RWPE1 (cell line): ENCODE measurements at regions not wholly inside any gene's neighbourhood (a gene's known extent, or its start where the extent isn't known, plus 50 kb on each side); places are given as distances from the start of the nearest gene placed in this dataset.

Experiments used
- CTCF ChIA-PET: fragments of 350-600 bp; sonication (Branson Sonifier 250); formaldehyde crosslinking; extraction: SDS; loops from one replicate; lab custom pipeline; 2021; lab: Yijun Ruan, JAX
- POLR2A ChIA-PET: fragments of 400-600 bp; formaldehyde crosslinking; extraction: SDS; loops from one replicate; lab custom pipeline; 2020; ENCODE audit warnings: antibody characterized with exemption; ENCODE audit not compliant: low non-redundant PET; lab: Yijun Ruan, JAX
- DNase-seq: peaks from one replicate; pipeline ENCODE4 v3.0.0; 2012; ENCODE audit warnings: low spot score
- H3K27ac ChIP-seq: fragments of 450-650 bp; 2 replicates; pipeline ENCODE4 v1.5.1; 2017
- TF ChIP-seq, protein P1 (sequence below): fragments of 450-650 bp; conservative IDR thresholded peaks from 2 replicates; pipeline ENCODE4 v1.5.1; 2017; ENCODE audit warnings: low read depth, mild to moderate bottlenecking

DNA sequence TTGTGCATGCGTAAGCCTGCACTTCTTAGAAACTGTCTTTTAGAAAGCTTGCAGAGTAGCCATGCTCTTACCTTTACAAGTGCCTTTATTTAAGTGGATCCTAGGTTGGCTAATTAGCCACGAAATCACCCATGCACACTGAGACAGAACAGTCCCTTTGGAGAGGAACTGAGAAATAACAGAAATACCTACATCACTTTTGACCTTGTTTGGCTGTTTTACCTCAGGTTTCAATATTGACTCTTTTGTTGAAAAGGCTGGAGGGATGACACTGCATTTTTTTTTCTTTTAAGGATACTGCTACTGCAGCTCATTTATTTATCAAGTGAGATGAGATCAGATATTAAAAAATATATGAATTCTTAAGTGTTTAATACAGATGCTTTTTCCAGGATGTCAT lies 155.6 kb upstream of the GOLIM4 start:
- TF ChIP-seq, protein P1, sequence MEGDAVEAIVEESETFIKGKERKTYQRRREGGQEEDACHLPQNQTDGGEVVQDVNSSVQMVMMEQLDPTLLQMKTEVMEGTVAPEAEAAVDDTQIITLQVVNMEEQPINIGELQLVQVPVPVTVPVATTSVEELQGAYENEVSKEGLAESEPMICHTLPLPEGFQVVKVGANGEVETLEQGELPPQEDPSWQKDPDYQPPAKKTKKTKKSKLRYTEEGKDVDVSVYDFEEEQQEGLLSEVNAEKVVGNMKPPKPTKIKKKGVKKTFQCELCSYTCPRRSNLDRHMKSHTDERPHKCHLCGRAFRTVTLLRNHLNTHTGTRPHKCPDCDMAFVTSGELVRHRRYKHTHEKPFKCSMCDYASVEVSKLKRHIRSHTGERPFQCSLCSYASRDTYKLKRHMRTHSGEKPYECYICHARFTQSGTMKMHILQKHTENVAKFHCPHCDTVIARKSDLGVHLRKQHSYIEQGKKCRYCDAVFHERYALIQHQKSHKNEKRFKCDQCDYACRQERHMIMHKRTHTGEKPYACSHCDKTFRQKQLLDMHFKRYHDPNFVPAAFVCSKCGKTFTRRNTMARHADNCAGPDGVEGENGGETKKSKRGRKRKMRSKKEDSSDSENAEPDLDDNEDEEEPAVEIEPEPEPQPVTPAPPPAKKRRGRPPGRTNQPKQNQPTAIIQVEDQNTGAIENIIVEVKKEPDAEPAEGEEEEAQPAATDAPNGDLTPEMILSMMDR = no peak
- ChIA-PET CTCF (no interaction called here), POLR2A (no interaction called here)

DNA sequence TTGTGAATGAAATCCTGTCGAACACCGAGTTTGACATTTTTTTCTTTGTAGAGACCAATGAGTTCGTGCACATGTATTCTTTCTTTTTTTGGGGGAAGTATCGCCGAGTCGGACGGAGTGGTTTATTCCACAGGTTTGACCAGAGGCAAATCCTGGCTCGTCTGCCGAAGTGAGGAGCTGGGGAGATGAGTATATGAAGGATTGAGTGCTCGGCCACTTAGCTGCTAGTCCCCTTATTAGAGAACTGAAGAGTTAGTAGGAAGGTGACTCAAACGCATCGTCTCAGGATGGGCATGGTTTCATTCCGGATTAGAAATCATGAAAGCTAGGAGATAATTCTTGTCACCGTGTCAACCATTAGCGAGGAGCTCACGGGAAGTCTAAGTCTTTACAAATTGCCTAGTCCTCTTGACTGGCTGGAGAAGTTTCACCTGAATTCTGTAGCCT lies 154.7 kb upstream of the GOLIM4 start:
- ChIA-PET CTCF (interaction anchor here (0.7 to 1.1 kb wide), 2 partner anchors 16 to 720 kb away, joined by 3 to 5 read pairs; no protein-coding TSS in a partner anchor), POLR2A (no interaction called here)
- TF ChIP-seq, protein P1 = no peak
- H3K27ac ChIP-seq = no peak overlapping the region
- DNase-seq = no peak

More for the DNA sequence above, 155.6 kb upstream of the GOLIM4 start:
- DNase-seq = no peak
- no peak overlapping the region for H3K27ac ChIP-seq

DNA sequence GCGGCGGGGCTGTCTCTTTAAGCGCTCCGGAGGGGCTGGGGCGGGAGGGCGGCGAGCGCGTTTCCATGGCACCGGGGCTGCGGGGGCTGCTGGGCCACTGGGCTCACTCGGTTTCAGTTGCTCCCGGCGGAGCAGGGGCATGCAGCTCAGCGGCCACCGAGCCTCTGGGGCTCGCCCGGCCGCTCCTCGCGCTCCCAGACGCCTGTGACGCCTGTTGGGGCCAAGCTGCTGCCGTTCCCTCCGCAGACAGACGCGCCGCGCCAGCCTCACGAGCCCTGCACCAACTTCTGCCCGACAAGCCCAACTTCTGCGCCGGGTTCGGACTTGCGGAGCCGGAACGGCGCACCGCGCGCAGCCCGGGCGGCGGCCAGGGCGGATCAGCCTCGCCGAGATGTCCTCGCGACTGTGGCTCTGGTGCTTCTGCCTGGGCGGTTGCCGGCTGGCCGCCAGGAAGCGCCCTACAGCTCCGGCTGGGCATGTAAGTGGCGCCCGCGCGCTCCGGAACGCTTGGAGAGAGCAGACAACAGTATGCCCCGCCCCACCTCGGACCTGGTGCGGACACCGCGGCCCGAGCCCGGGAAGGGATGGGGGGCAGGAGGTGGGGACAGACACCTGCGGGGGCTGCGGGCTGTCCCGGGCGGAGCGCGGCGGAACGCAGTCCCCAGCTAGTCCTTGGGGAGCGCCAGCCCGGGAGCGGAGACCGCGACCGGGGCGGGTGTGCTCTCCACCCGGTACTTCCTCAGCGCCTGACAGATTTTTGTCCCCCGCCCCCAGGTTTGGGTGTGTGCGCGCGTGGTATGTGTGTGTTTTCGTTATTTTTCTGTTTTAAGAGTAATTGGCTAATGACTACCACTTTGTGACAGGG lies 154.1 kb upstream of the GOLIM4 start:
- DNase-seq = peak; percentile 48
- TF ChIP-seq, protein P1 = peak; percentile 39; the same call in 1 of the 2 replicates
- ChIA-PET POLR2A (no interaction called here), CTCF (interaction anchor here (0.6 to 1.1 kb wide), 5 partner anchors 15 to 859 kb away, joined by 3 to 5 read pairs (median 3); no protein-coding TSS in a partner anchor)
- H3K27ac ChIP-seq = no peak overlapping the region

DNA sequence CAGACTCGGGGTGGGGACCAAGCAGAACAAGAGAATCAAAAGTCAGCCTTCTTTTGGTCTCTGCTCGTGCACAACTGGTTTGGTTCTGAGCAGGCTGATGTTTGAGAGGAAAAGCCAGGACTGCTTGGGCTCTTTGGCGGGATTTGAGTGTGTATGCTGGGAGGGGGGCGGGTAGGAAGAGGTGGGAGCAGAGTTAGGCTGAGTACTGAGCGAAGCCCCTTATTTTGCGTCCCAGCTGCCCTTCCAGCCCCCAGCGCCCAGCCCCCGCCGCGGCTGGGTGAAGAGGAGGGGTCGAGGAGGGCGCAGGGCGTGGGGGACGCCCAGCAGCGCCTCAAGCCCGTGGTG lies 153.5 kb upstream of the GOLIM4 start:
- CTCF ChIA-PET = interaction anchor here (0.6 to 0.7 kb wide), 3 partner anchors 24 to 860 kb away, joined by 3 read pairs; no protein-coding TSS in a partner anchor
- POLR2A ChIA-PET = no interaction called here
- H3K27ac ChIP-seq = no peak overlapping the region

DNA sequence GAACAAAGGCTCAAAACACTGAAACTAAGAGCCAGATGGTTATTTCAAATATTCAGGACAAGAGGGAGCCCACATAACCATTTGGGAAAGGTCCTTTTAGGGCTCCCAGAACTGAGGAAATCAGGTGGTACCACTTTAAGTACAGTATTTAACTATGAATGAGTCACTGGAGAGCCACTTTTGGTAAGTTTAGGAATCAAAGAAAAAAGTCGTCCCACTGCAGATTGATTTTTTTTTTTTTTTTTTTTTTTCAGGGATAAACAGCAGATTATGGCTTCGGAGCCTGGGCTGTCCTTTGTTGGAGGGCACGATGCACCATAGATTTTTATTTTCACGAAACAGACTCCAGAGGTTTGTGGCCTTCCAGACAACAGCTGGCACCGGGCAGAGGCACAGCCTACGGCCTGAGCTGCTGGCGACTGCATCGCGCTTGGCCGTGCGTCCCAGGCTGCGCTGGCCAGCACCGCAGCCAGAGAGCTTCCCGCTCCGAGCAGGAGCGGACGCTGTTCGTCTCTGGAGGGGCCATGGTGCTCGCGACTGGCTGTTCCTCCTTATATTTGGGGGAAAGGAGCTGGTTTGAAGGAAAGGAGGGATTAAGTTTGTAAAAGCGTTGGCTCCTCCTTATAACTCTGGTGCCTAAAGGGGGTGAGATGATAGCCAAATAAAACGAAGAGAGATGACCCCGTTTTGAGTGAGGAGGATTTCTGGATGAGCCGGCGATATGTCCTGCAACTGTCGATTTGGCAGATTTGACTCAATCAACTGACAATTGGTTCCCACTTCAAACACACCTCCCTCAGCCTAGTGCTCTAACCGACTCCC lies 152.9 kb upstream of the GOLIM4 start:
- ChIA-PET POLR2A (no interaction called here), CTCF (interaction anchor here (0.6 kb wide), 1 partner anchor 222 kb away, joined by 3 read pairs; no protein-coding TSS in a partner anchor)
- no peak for DNase-seq
- TF ChIP-seq, protein P1 = no peak
- no peak overlapping the region for H3K27ac ChIP-seq

More for the DNA sequence above, 153.5 kb upstream of the GOLIM4 start:
- TF ChIP-seq, protein P1 = no peak
- no peak for DNase-seq

DNA sequence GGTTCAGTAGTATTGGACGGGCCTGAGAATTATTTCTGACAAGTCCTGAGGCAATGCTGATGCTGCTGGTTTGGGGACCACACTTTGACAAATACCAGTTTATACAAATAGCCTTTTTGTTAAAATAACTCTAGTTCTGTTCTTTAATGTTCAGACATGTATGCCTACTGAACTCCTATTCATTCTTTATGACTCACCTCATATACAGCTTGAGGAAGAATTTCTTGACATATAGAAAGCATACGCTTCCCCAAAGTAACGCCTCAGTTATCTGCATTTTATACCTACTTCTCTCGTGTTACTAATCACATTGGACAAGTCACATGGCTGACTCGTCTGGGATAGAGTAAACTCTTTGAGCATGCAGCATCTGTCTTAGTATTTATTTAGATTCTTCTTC lies 145.4 kb upstream of the GOLIM4 start:
- TF ChIP-seq, protein P1 = no peak
- no peak for DNase-seq
- POLR2A ChIA-PET = no interaction called here
- CTCF ChIA-PET = no interaction called here
- no peak overlapping the region for H3K27ac ChIP-seq
